GM19397 (cell line): ENCODE measurements at regions not wholly inside any gene's neighbourhood (a gene's known extent, or its start where the extent isn't known, plus 50 kb on each side); places are given as distances from the start of the nearest gene placed in this dataset.

ENCODE experiments used
- ATAC-seq: cut with Tn5 transposase; IDR thresholded peaks from one replicate; pipeline ENCODE4 v1.9.1; 2021; ENCODE audit warnings: mild to moderate bottlenecking, moderate library complexity; ENCODE audit not compliant: unreplicated experiment

- no peak for ATAC-seq
These were observed 1254.6 kb upstream of the CELF2 start for GRCh38 chr10:9762966-9763656.

GRCh38 chr10:9766762-9767161, 1250.9 kb upstream of the CELF2 start:
- no peak for ATAC-seq

- no peak for ATAC-seq
These were observed 1236.0 kb upstream of the CELF2 start for GRCh38 chr10:9781666-9782065.

- no peak for ATAC-seq
These were observed 1231.6 kb upstream of the CELF2 start for GRCh38 chr10:9786101-9786500.

GRCh38 chr10:9786576-9786975, 1231.1 kb upstream of the CELF2 start:
- no peak for ATAC-seq

GRCh38 chr10:9789996-9790395, 1227.7 kb upstream of the CELF2 start:
- ATAC-seq = no peak

- ATAC-seq = no peak
These were observed 1225.5 kb upstream of the CELF2 start for GRCh38 chr10:9792181-9792580.

GRCh38 chr10:9796564-9796963, 1221.1 kb upstream of the CELF2 start:
- no peak for ATAC-seq

- ATAC-seq = no peak
These were observed 1217.7 kb upstream of the CELF2 start for GRCh38 chr10:9800011-9800410.

- ATAC-seq = no peak
These were observed 1217.1 kb upstream of the CELF2 start for GRCh38 chr10:9800571-9800970.

- no peak for ATAC-seq
These were observed 1209.8 kb upstream of the CELF2 start for GRCh38 chr10:9807846-9808245.

- no peak for ATAC-seq
These were observed 1206.1 kb upstream of the CELF2 start for GRCh38 chr10:9811601-9812000.

GRCh38 chr10:9814285-9814864, 1203.3 kb upstream of the CELF2 start:
- ATAC-seq = no peak

- ATAC-seq = no peak
These were observed 1197.7 kb upstream of the CELF2 start for GRCh38 chr10:9819756-9820494.

GRCh38 chr10:9823268-9823930, 1194.3 kb upstream of the CELF2 start:
- ATAC-seq = no peak

- ATAC-seq = peak; percentile 67
These were observed 1193.0 kb upstream of the CELF2 start for GRCh38 chr10:9824631-9825071.

GRCh38 chr10:9825491-9826018, 1192.1 kb upstream of the CELF2 start:
- no peak for ATAC-seq

GRCh38 chr10:9828110-9828509, 1189.6 kb upstream of the CELF2 start:
- ATAC-seq = no peak

GRCh38 chr10:9833942-9834341, 1183.7 kb upstream of the CELF2 start:
- ATAC-seq = no peak

- no peak for ATAC-seq
These were observed 1183.2 kb upstream of the CELF2 start for GRCh38 chr10:9834434-9834833.

- ATAC-seq = no peak
These were observed 1172.6 kb upstream of the CELF2 start for GRCh38 chr10:9845075-9845474.
